Suprapubic skin (tissue), 4 donors: ENCODE measurements at regions not wholly inside any gene's neighbourhood (a gene's known extent, or its start where the extent isn't known, plus 50 kb on each side); places are given as distances from the start of the nearest gene placed in this dataset.

Experiments
- EP300 ChIP-seq: sonication (generic); formaldehyde crosslinking; IDR thresholded peaks from one replicate; pipeline ENCODE4 v1.6.1; 2017; ENCODE audit warnings: antibody characterized with exemption
- POLR2A ChIP-seq, 2 donors: fragments of 450-650 bp; IDR thresholded peaks; one replicate each; pipeline ENCODE4 v1.6.1; 2017; ENCODE audit warnings: antibody characterized with exemption in 2 of 2, mild to moderate bottlenecking in 2 of 2, moderate library complexity in 2 of 2
- POLR2AphosphoS5 ChIP-seq, 3 donors: sonication (generic); formaldehyde crosslinking; IDR thresholded peaks; one replicate each; pipeline ENCODE4 v1.6.1; 2017; ENCODE audit warnings: antibody characterized with exemption in 3 of 3
- TF ChIP-seq, protein P1 (sequence below), 2 donors: fragments of 200-600 bp in 1 of 2; fragments of 450-650 bp in 1 of 2; sonication (generic) in 1 of 2; IDR thresholded peaks; one replicate each; pipeline ENCODE4 v1.5.1; 2016 to 2019; ENCODE audit warnings: antibody characterized with exemption in 2 of 2, mild to moderate bottlenecking in 1 of 2, moderate library complexity in 1 of 2

DNA sequence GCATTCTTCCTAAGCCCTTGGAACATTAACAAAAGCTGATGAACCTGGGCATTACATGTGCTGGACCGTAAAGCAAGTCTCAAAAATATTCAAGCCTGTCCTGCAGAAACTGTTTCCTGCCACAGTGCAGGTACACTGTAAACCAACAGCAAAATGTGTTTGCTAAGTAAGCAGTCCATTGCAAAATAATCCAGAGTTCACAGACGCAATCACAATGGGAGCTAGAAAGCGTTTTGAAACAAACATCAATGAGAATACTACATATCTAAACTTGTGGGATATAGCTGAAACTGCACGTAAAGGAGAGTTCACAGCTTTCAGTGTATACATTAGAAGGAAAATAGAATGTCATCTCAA lies 61.6 kb downstream of the RGS12 start:
- TF ChIP-seq, protein P1, sequence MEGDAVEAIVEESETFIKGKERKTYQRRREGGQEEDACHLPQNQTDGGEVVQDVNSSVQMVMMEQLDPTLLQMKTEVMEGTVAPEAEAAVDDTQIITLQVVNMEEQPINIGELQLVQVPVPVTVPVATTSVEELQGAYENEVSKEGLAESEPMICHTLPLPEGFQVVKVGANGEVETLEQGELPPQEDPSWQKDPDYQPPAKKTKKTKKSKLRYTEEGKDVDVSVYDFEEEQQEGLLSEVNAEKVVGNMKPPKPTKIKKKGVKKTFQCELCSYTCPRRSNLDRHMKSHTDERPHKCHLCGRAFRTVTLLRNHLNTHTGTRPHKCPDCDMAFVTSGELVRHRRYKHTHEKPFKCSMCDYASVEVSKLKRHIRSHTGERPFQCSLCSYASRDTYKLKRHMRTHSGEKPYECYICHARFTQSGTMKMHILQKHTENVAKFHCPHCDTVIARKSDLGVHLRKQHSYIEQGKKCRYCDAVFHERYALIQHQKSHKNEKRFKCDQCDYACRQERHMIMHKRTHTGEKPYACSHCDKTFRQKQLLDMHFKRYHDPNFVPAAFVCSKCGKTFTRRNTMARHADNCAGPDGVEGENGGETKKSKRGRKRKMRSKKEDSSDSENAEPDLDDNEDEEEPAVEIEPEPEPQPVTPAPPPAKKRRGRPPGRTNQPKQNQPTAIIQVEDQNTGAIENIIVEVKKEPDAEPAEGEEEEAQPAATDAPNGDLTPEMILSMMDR (IDR thresholded peaks at IDR 0.05): no peak
- TF ChIP-seq EP300 (no peak), POLR2A (IDR thresholded peaks at IDR 0.05) (no peak), POLR2AphosphoS5 (IDR thresholded peaks at IDR 0.05) (no peak)
